HEK293 (cell line): ENCODE measurements at regions not wholly inside any gene's neighbourhood (a gene's known extent, or its start where the extent isn't known, plus 50 kb on each side); places are given as distances from the start of the nearest gene placed in this dataset.

Source experiments
- CTCF ChIA-PET: fragments of 350-600 bp; formaldehyde crosslinking; extraction: SDS; loops from one replicate; lab custom pipeline; 2021; ENCODE audit warnings: antibody characterized with exemption; lab: Yijun Ruan, JAX
- POLR2A ChIA-PET: fragments of 300-600 bp; formaldehyde crosslinking; extraction: SDS; loops from one replicate; lab custom pipeline; 2020; ENCODE audit warnings: antibody characterized with exemption, inconsistent platforms; lab: Yijun Ruan, JAX
- H3K27ac ChIP-seq: fragments of 200-500 bp; sonication (Bioruptor generic); 2 replicates; pipeline ENCODE4 v1.5.1; 2014; ENCODE audit warnings: low read depth, low read length, control low read depth, inconsistent platforms; ENCODE audit errors: extremely low read depth
- H3K36me3 ChIP-seq, 2 experiments: fragments of 200-500 bp in 1 of 2; sonication (Bioruptor generic) in 1 of 2; 1 replicate in 1 of 2; 2 replicates in 1 of 2; pipeline ENCODE4 v1.5.1; 2014 to 2017; ENCODE audit warnings: inconsistent platforms in 2 of 2, low read length in 2 of 2; ENCODE audit not compliant: control insufficient read depth in 2 of 2, insufficient read depth in 1 of 2
- H3K4me1 ChIP-seq: fragments of 200-500 bp; sonication (Bioruptor generic); 2 replicates; pipeline ENCODE4 v1.5.1; 2014; ENCODE audit warnings: mild to moderate bottlenecking, low read length, inconsistent platforms; ENCODE audit not compliant: control insufficient read depth, insufficient read depth
- H3K4me3 ChIP-seq: 2 replicates; pipeline ENCODE4 v1.5.1; 2011; ENCODE audit warnings: low read depth, mild to moderate bottlenecking, control low read depth, low read length, moderate library complexity
- H3K9me3 ChIP-seq: fragments of 200-500 bp; sonication (Bioruptor generic); 2 replicates; pipeline ENCODE4 v1.5.1; 2014; ENCODE audit warnings: low read depth, low read length, inconsistent platforms; ENCODE audit not compliant: control insufficient read depth, insufficient read depth
- BCL11A ChIP-seq: fragments of 450-650 bp; formaldehyde crosslinking; IDR thresholded peaks from 2 replicates; pipeline ENCODE4 v1.5.1; 2016; ENCODE audit warnings: low read depth, missing biosample characterization, missing genetic modification characterization
- BCL11B ChIP-seq: fragments of 450-650 bp; formaldehyde crosslinking; IDR thresholded peaks from 2 replicates; pipeline ENCODE4 v1.5.1; 2016; ENCODE audit warnings: low read depth, missing biosample characterization, missing genetic modification characterization
- KLF9 ChIP-seq: fragments of 450-650 bp; formaldehyde crosslinking; IDR thresholded peaks from 2 replicates; pipeline ENCODE4 v1.5.1; 2016; ENCODE audit warnings: missing biosample characterization, missing genetic modification characterization, low read depth
- ZBTB20 ChIP-seq: fragments of 450-650 bp; formaldehyde crosslinking; IDR thresholded peaks from 2 replicates; pipeline ENCODE4 v1.5.1; 2016; ENCODE audit warnings: missing biosample characterization, missing genetic modification characterization
- ZNF140 ChIP-seq: fragments of 450-650 bp; formaldehyde crosslinking; IDR thresholded peaks from 2 replicates; pipeline ENCODE4 v1.5.1; 2016; ENCODE audit warnings: missing biosample characterization, missing genetic modification characterization
- ZNF211 ChIP-seq: fragments of 450-650 bp; formaldehyde crosslinking; IDR thresholded peaks from 2 replicates; pipeline ENCODE4 v1.5.1; 2016; ENCODE audit warnings: low read depth, missing biosample characterization, missing genetic modification characterization
- ZNF239 ChIP-seq: fragments of 450-650 bp; formaldehyde crosslinking; IDR thresholded peaks from 2 replicates; pipeline ENCODE4 v1.5.1; 2016; ENCODE audit warnings: missing biosample characterization, missing genetic modification characterization
- ZNF292 ChIP-seq: fragments of 450-650 bp; formaldehyde crosslinking; IDR thresholded peaks from 2 replicates; pipeline ENCODE4 v1.5.1; 2016; ENCODE audit warnings: low read depth, missing biosample characterization, missing genetic modification characterization, borderline replicate concordance
- ZNF416 ChIP-seq: fragments of 450-650 bp; formaldehyde crosslinking; IDR thresholded peaks from 2 replicates; pipeline ENCODE4 v1.5.1; 2016; ENCODE audit warnings: missing biosample characterization, missing genetic modification characterization
- ZNF423 ChIP-seq: fragments of 450-650 bp; formaldehyde crosslinking; IDR thresholded peaks from 2 replicates; pipeline ENCODE4 v1.5.1; 2016; ENCODE audit warnings: missing biosample characterization, missing genetic modification characterization
- ZNF433 ChIP-seq: fragments of 450-650 bp; formaldehyde crosslinking; IDR thresholded peaks from 2 replicates; pipeline ENCODE4 v1.5.1; 2016; ENCODE audit warnings: missing biosample characterization, missing genetic modification characterization, low read depth
- ZNF514 ChIP-seq: fragments of 450-650 bp; formaldehyde crosslinking; IDR thresholded peaks from 2 replicates; pipeline ENCODE4 v1.5.1; 2016; ENCODE audit warnings: missing biosample characterization, missing genetic modification characterization
- ZNF530 ChIP-seq: fragments of 450-650 bp; formaldehyde crosslinking; IDR thresholded peaks from 2 replicates; pipeline ENCODE4 v1.5.1; 2016; ENCODE audit warnings: low read depth, missing biosample characterization, missing genetic modification characterization
- ZNF548 ChIP-seq: fragments of 450-650 bp; formaldehyde crosslinking; IDR thresholded peaks from 2 replicates; pipeline ENCODE4 v1.5.1; 2016; ENCODE audit warnings: missing biosample characterization, missing genetic modification characterization
- ZNF555 ChIP-seq: fragments of 450-650 bp; formaldehyde crosslinking; conservative IDR thresholded peaks from 2 replicates; pipeline ENCODE4 v1.5.1; 2017; ENCODE audit warnings: missing biosample characterization, mild to moderate bottlenecking, missing genetic modification characterization, inconsistent platforms
- ZNF664 ChIP-seq: fragments of 450-650 bp; formaldehyde crosslinking; IDR thresholded peaks from 2 replicates; pipeline ENCODE4 v1.5.1; 2016; ENCODE audit warnings: missing biosample characterization, missing genetic modification characterization
- ZNF677 ChIP-seq: fragments of 450-650 bp; IDR thresholded peaks from 2 replicates; pipeline ENCODE4 v1.5.0; 2018; ENCODE audit warnings: missing biosample characterization, mild to moderate bottlenecking, missing genetic modification characterization, moderate library complexity
- ZNF76 ChIP-seq: fragments of 450-650 bp; formaldehyde crosslinking; IDR thresholded peaks from 2 replicates; pipeline ENCODE4; 2016; ENCODE audit warnings: low read depth, missing biosample characterization, missing genetic modification characterization, borderline replicate concordance
- TF ChIP-seq, protein P1 (sequence below): fragments of 450-650 bp; formaldehyde crosslinking; IDR thresholded peaks from 2 replicates; pipeline ENCODE4 v1.5.0; 2017; ENCODE audit warnings: missing biosample characterization, missing genetic modification characterization, borderline replicate concordance
- TF ChIP-seq, protein P2 (sequence below): fragments of 450-650 bp; formaldehyde crosslinking; IDR thresholded peaks from 2 replicates; pipeline ENCODE4 v1.5.1; 2016; ENCODE audit warnings: missing biosample characterization, missing genetic modification characterization, borderline replicate concordance
- TF ChIP-seq, protein P3 (sequence below): fragments of 450-650 bp; formaldehyde crosslinking; IDR thresholded peaks from 2 replicates; pipeline ENCODE4 v1.5.1; 2016; ENCODE audit warnings: missing biosample characterization, missing genetic modification characterization
- TF ChIP-seq, protein P4 (sequence below): fragments of 450-650 bp; formaldehyde crosslinking; IDR thresholded peaks from 2 replicates; pipeline ENCODE4 v1.5.1; 2016; ENCODE audit warnings: missing biosample characterization, missing genetic modification characterization
- TF ChIP-seq, protein P5 (sequence below): fragments of 450-650 bp; formaldehyde crosslinking; IDR thresholded peaks from 2 replicates; pipeline ENCODE4 v1.5.1; 2016; ENCODE audit warnings: missing biosample characterization, missing genetic modification characterization

DNA sequence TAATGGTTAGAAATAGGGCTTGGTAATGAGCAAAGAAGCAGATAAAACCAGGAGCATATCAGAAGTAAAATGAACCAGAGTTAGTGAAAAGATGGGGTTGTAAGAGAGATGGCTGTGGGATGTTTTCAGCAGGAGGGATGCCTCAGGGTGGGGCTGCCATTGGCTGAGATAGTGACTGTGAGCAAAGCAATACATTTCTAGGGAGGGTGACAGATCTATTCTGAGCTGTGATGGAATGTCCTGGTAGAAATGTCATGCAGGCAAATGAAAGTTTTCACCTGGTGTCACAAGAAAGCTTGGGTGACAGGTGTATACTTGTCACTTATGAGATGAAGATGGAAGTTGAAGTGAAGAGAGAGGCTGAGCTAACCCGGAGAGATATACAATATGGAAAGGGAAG, 435.9 kb downstream of the TNS3 start (continued):
- TF ChIP-seq, protein P1, sequence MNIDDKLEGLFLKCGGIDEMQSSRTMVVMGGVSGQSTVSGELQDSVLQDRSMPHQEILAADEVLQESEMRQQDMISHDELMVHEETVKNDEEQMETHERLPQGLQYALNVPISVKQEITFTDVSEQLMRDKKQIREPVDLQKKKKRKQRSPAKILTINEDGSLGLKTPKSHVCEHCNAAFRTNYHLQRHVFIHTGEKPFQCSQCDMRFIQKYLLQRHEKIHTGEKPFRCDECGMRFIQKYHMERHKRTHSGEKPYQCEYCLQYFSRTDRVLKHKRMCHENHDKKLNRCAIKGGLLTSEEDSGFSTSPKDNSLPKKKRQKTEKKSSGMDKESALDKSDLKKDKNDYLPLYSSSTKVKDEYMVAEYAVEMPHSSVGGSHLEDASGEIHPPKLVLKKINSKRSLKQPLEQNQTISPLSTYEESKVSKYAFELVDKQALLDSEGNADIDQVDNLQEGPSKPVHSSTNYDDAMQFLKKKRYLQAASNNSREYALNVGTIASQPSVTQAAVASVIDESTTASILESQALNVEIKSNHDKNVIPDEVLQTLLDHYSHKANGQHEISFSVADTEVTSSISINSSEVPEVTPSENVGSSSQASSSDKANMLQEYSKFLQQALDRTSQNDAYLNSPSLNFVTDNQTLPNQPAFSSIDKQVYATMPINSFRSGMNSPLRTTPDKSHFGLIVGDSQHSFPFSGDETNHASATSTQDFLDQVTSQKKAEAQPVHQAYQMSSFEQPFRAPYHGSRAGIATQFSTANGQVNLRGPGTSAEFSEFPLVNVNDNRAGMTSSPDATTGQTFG (tag by site-specific recombination) = no peak
- TF ChIP-seq ZNF548 (tag by site-specific recombination) = no peak
- TF ChIP-seq ZNF433 = no peak

DNA sequence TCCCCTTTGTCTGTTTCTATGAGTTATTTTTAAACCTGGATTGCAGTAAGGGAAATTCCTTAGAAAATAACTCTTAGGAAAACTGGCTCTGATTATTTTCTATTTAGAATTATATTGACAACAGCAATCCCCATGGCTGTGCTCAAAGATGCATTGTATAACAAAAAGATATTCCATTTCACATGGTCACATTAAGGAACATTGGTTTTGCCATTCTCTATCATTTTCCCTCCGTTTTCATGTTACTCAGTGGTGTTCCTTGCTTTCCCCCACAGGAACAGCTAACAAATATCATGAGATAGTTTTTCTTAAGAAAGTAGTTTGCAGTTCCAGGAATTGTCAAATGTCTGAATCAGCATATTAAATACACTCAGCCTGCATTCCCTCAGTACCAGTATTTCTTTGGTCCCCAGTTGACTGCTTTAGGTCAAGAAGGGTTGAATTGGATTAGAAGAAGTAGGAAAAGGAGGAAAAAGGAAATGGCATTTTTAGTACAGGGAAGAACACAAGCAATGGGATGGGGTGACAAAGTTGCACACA, 436.7 kb downstream of the TNS3 start:
- H3K4me3 ChIP-seq = no peak overlapping the region
- no peaks in the 10 kb centered on the region for H3K9me3 ChIP-seq
- no peak overlapping the region for H3K27ac ChIP-seq
- no peak for TF ChIP-seq ZNF514 (tag by site-specific recombination)
- no peak for TF ChIP-seq ZNF140 (tag by site-specific recombination)
- TF ChIP-seq BCL11A (tag by site-specific recombination) = no peak
- TF ChIP-seq, protein P2, sequence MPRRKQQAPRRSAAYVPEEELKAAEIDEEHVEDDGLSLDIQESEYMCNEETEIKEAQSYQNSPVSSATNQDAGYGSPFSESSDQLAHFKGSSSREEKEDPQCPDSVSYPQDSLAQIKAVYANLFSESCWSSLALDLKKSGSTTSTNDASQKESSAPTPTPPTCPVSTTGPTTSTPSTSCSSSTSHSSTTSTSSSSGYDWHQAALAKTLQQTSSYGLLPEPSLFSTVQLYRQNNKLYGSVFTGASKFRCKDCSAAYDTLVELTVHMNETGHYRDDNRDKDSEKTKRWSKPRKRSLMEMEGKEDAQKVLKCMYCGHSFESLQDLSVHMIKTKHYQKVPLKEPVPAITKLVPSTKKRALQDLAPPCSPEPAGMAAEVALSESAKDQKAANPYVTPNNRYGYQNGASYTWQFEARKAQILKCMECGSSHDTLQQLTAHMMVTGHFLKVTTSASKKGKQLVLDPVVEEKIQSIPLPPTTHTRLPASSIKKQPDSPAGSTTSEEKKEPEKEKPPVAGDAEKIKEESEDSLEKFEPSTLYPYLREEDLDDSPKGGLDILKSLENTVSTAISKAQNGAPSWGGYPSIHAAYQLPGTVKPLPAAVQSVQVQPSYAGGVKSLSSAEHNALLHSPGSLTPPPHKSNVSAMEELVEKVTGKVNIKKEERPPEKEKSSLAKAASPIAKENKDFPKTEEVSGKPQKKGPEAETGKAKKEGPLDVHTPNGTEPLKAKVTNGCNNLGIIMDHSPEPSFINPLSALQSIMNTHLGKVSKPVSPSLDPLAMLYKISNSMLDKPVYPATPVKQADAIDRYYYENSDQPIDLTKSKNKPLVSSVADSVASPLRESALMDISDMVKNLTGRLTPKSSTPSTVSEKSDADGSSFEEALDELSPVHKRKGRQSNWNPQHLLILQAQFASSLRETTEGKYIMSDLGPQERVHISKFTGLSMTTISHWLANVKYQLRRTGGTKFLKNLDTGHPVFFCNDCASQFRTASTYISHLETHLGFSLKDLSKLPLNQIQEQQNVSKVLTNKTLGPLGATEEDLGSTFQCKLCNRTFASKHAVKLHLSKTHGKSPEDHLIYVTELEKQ = no peak
- TF ChIP-seq ZNF433 = no peak
- no peak for TF ChIP-seq ZNF292 (tag by site-specific recombination)
- TF ChIP-seq, protein P3, sequence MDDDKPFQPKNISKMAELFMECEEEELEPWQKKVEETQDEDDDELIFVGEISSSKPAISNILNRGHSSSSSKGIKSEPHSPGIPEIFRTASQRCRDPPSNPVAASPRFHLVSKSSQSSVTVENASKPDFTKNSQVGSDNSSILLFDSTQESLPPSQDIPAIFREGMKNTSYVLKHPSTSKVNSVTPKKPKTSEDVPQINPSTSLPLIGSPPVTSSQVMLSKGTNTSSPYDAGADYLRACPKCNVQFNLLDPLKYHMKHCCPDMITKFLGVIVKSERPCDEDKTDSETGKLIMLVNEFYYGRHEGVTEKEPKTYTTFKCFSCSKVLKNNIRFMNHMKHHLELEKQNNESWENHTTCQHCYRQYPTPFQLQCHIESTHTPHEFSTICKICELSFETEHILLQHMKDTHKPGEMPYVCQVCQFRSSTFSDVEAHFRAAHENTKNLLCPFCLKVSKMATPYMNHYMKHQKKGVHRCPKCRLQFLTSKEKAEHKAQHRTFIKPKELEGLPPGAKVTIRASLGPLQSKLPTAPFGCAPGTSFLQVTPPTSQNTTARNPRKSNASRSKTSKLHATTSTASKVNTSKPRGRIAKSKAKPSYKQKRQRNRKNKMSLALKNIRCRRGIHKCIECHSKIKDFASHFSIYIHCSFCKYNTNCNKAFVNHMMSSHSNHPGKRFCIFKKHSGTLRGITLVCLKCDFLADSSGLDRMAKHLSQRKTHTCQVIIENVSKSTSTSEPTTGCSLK (tag by site-specific recombination) = no peak
- no peak for TF ChIP-seq ZNF76 (tag by site-specific recombination)
- TF ChIP-seq KLF9 (tag by site-specific recombination) = no peak
- TF ChIP-seq, all 188 proteins: peak for 0
- CTCF ChIA-PET = no interaction called here
- Histone ChIP-seq H3K4me1 (no peaks in the 10 kb centered on the region), H3K36me3 (no peaks in the 10 kb centered on the region)
- POLR2A ChIA-PET = no interaction called here

DNA sequence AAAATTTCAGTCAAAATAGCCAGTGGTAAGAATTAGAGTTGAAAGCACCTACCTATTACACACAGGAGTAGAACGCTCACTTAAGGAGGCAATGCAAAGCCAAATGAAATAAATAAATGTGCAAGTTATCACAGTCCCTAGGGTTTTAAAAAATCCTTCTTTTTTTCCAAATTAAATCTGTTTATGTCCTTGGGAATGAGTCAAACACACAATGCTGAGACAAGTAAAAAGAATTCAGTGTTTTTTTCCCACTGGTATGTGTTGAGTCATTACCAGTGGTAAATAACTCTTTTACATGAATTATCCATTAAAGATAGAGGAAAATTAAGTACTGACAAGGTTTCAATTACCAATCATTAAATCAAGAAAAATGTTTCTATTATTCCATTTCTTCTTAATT, 438.6 kb downstream of the TNS3 start:
- Histone ChIP-seq H3K9me3 (no peaks in the 10 kb centered on the region), H3K36me3 (no peaks in the 10 kb centered on the region), H3K27ac (no peak overlapping the region), H3K4me1 (no peaks in the 10 kb centered on the region), H3K4me3 (no peak overlapping the region)
- CTCF ChIA-PET = no interaction called here
- POLR2A ChIA-PET = no interaction called here
- no peak for TF ChIP-seq BCL11B (tag by site-specific recombination)
- no peak for TF ChIP-seq ZNF239 (tag by site-specific recombination)
- no peak for TF ChIP-seq ZNF555 (tag by site-specific recombination)
- TF ChIP-seq, protein P4, sequence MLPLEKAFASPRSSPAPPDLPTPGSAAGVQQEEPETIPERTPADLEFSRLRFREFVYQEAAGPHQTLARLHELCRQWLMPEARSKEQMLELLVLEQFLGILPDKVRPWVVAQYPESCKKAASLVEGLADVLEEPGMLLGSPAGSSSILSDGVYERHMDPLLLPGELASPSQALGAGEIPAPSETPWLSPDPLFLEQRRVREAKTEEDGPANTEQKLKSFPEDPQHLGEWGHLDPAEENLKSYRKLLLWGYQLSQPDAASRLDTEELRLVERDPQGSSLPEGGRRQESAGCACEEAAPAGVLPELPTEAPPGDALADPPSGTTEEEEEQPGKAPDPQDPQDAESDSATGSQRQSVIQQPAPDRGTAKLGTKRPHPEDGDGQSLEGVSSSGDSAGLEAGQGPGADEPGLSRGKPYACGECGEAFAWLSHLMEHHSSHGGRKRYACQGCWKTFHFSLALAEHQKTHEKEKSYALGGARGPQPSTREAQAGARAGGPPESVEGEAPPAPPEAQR (tag by site-specific recombination) = no peak
- no peak for TF ChIP-seq ZNF677 (tag by site-specific recombination)
- TF ChIP-seq, protein P5, sequence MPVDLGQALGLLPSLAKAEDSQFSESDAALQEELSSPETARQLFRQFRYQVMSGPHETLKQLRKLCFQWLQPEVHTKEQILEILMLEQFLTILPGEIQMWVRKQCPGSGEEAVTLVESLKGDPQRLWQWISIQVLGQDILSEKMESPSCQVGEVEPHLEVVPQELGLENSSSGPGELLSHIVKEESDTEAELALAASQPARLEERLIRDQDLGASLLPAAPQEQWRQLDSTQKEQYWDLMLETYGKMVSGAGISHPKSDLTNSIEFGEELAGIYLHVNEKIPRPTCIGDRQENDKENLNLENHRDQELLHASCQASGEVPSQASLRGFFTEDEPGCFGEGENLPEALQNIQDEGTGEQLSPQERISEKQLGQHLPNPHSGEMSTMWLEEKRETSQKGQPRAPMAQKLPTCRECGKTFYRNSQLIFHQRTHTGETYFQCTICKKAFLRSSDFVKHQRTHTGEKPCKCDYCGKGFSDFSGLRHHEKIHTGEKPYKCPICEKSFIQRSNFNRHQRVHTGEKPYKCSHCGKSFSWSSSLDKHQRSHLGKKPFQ (tag by site-specific recombination) = no peak
- TF ChIP-seq ZNF423 = no peak
- no peak for TF ChIP-seq ZNF416
- no peak for TF ChIP-seq ZBTB20 (tag by site-specific recombination)
- no peak for TF ChIP-seq ZNF530 (tag by site-specific recombination)
- no peak for TF ChIP-seq ZNF211
- TF ChIP-seq ZNF664 (tag by site-specific recombination) = no peak
